HCT116 (cell line): ENCODE measurements at regions not wholly inside any gene's neighbourhood (a gene's known extent, or its start where the extent isn't known, plus 50 kb on each side); places are given as distances from the start of the nearest gene placed in this dataset.
"Not testable (repeated sequence)": the region's sequence is repeated elsewhere in the genome, so short reads cannot be mapped to it uniquely, and the experiment has no call there.

ENCODE experiments used
- ATAC-seq: fragments of 200-7000 bp; cut with Tn5 transposase; 2 replicates; pipeline ENCODE4 v1.9.1; 2020; ENCODE audit warnings: mild to moderate bottlenecking, moderate library complexity
- BruUV-seq: library from RNA; stranded (reverse); fragments of 400-500 nt; replicated peaks from 2 replicates; lab custom pipeline; 2021; lab: Mats Ljungman, UMichigan
- CTCF ChIA-PET: fragments of 300-600 bp; sonication (Branson Sonifier 250); formaldehyde crosslinking; loops from one replicate; lab custom pipeline; 2021; ENCODE audit warnings: antibody characterized with exemption; lab: Charles Lee
- POLR2A ChIA-PET: fragments of 300-600, 350-600 bp; sonication (Branson Sonifier 250); formaldehyde crosslinking; loops from one replicate; lab custom pipeline; 2021; ENCODE audit warnings: antibody characterized with exemption; lab: Charles Lee
- RAD21 ChIA-PET, 2 experiments: fragments of 300-600 bp; sonication (Branson Sonifier 250); formaldehyde crosslinking; loops; one replicate each; lab custom pipeline; 2023; ENCODE audit warnings: low total read pairs in 2 of 2; ENCODE audit not compliant: uncharacterized antibody in 2 of 2, unreplicated experiment in 2 of 2, low non-redundant PET in 1 of 2; lab: Charles Lee
- DNase-seq: peaks from one replicate; pipeline ENCODE4 v3.0.0-alpha.2; 2010; ENCODE audit warnings: low read depth, low spot score
- H2AFZ ChIP-seq: fragments of 200-600 bp; shearing (Covaris generic), sonication (generic); 2 replicates; pipeline ENCODE4 v1.6.1; 2017; ENCODE audit warnings: low read depth, mixed run types, mixed read lengths, antibody characterized with exemption, low read length; ENCODE audit not compliant: poor library complexity, severe bottlenecking
- H3K27ac ChIP-seq: 2 replicates; pipeline ENCODE4 v1.5.1; 2012; ENCODE audit warnings: low read depth, low read length
- H3K27me3 ChIP-seq: fragments of 200-600 bp; sonication (generic); 2 replicates; pipeline ENCODE4 v1.6.1; 2016; ENCODE audit warnings: mixed run types, low read length, mixed read lengths; ENCODE audit not compliant: insufficient read depth
- H3K36me3 ChIP-seq, 2 experiments: fragments of 200-500 bp in 1 of 2; fragments of 200-600 bp in 1 of 2; sonication (Bioruptor generic) in 1 of 2; sonication (generic) in 1 of 2; 2 replicates each; pipeline versions ENCODE4 v1.5.1 to v1.6.1; 2014 to 2016; ENCODE audit warnings: low read length in 2 of 2, inconsistent platforms in 1 of 2, mixed read lengths in 1 of 2, mixed run types in 1 of 2; ENCODE audit not compliant: insufficient read depth in 2 of 2, control insufficient read depth in 1 of 2
- H3K4me1 ChIP-seq, 2 experiments: fragments of 200-600 bp in 1 of 2; sonication (generic) in 1 of 2; 2 replicates each; pipeline versions ENCODE4 v1.5.1 to v1.6.1; 2012 to 2017; ENCODE audit warnings: low read length in 2 of 2, inconsistent platforms in 1 of 2, mild to moderate bottlenecking in 1 of 2, mixed read lengths in 1 of 2, mixed run types in 1 of 2, moderate library complexity in 1 of 2; ENCODE audit not compliant: insufficient read depth in 2 of 2, control insufficient read depth in 1 of 2
- H3K4me2 ChIP-seq: fragments of 200-600 bp; sonication (generic); 2 replicates; pipeline ENCODE4 v1.6.1; 2017; ENCODE audit warnings: mixed run types, low read length, mixed read lengths
- H3K4me3 ChIP-seq, 2 experiments: fragments of 200-600 bp in 1 of 2; sonication (generic) in 1 of 2; replicated peaks in 1 of 2; 2 replicates each; pipeline ENCODE4 v1.5.1; 2011 to 2016; ENCODE audit warnings: low read length in 2 of 2, control low read depth in 1 of 2, low read depth in 1 of 2, mild to moderate bottlenecking in 1 of 2, mixed read lengths in 1 of 2, mixed run types in 1 of 2
- H3K79me2 ChIP-seq: fragments of 200-600 bp; sonication (generic); 2 replicates; pipeline ENCODE4 v1.6.1; 2017; ENCODE audit warnings: mild to moderate bottlenecking, mixed run types, low read length, moderate library complexity, mixed read lengths; ENCODE audit not compliant: insufficient read depth
- H3K9ac ChIP-seq: fragments of 200-600 bp; sonication (generic); 2 replicates; pipeline ENCODE4 v1.6.1; 2016; ENCODE audit warnings: low read length, mixed read lengths
- H3K9me2 ChIP-seq: fragments of 200-600 bp; sonication (generic), shearing (Covaris generic); 2 replicates; pipeline ENCODE4 v1.6.1; 2017; ENCODE audit warnings: mixed run types, mild to moderate bottlenecking, moderate library complexity; ENCODE audit not compliant: insufficient read depth
- H3K9me3 ChIP-seq, 2 experiments: fragments of 200-500 bp in 1 of 2; fragments of 200-600 bp in 1 of 2; sonication (Bioruptor generic) in 1 of 2; sonication (generic) in 1 of 2; 2 replicates each; pipeline ENCODE4 v1.6.1; 2014 to 2017; ENCODE audit warnings: low read length in 2 of 2, mixed read lengths in 2 of 2, inconsistent platforms in 1 of 2, low read depth in 1 of 2, mild to moderate bottlenecking in 1 of 2, mixed run types in 1 of 2, moderate library complexity in 1 of 2; ENCODE audit not compliant: control insufficient read depth in 1 of 2, insufficient read depth in 1 of 2
- H4K20me1 ChIP-seq: fragments of 200-600 bp; sonication (generic), shearing (Covaris generic); 2 replicates; pipeline ENCODE4 v1.6.1; 2017; ENCODE audit warnings: mixed run types, mild to moderate bottlenecking, moderate library complexity; ENCODE audit not compliant: insufficient read depth
- intact Hi-C: fragments of 100-400 bp; cut with micrococcal nuclease; formaldehyde crosslinking; loops from 2 replicates; pipeline ENCODE4 v1.10.0; 2022
- TF ChIP-seq, protein P1 (sequence below): IDR thresholded peaks from 2 replicates; pipeline ENCODE4 v1.6.1; 2011; ENCODE audit warnings: mild to moderate bottlenecking, low read length, moderate library complexity; ENCODE audit not compliant: insufficient replicate concordance; ENCODE audit errors: extremely low read depth

DNA sequence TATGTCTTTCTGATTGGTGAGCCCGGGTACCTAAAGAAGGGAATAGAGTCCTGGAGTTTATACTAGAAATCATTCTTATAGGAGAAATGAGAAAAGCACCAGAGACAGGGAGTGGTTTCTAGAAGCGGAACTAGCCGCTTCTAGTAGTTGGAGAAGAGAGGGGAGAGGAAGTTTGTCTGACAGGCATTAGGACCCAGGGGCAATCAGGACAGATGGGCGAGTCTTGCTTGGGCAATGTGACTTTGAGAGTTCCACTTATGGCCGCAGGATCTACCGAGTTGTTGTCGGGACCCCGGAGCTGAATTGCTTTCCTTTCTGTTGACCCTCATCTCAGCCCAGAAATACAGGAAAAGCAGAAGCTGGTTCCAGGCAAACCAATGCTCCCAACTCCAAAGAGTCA lies 596.8 kb upstream of the CNTN5 start:
- CTCF ChIA-PET, result no interaction called here
- Histone ChIP-seq H3K9ac (no peak overlapping the region), H3K36me3 (no peaks in the 10 kb centered on the region), H3K4me3 (no peak overlapping the region), H3K4me2 (no peak overlapping the region), H3K4me1 (no peaks in the 10 kb centered on the region), H3K9me3 (no peaks in the 10 kb centered on the region; a peak in 1 of 4 replicates)
- no peak for DNase-seq
- TF ChIP-seq, protein P1, sequence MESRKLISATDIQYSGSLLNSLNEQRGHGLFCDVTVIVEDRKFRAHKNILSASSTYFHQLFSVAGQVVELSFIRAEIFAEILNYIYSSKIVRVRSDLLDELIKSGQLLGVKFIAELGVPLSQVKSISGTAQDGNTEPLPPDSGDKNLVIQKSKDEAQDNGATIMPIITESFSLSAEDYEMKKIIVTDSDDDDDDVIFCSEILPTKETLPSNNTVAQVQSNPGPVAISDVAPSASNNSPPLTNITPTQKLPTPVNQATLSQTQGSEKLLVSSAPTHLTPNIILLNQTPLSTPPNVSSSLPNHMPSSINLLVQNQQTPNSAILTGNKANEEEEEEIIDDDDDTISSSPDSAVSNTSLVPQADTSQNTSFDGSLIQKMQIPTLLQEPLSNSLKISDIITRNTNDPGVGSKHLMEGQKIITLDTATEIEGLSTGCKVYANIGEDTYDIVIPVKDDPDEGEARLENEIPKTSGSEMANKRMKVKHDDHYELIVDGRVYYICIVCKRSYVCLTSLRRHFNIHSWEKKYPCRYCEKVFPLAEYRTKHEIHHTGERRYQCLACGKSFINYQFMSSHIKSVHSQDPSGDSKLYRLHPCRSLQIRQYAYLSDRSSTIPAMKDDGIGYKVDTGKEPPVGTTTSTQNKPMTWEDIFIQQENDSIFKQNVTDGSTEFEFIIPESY, result no peak
- TF ChIP-seq, all 23 proteins: peak for 0
- ChIA-PET RAD21 (no interaction called here), POLR2A (no interaction called here)
- Histone ChIP-seq H4K20me1 (no peaks in the 10 kb centered on the region), H3K9me2 (no peaks in the 10 kb centered on the region), H3K27ac (no peak overlapping the region), H2AFZ (no peak overlapping the region), H3K79me2 (no peaks in the 10 kb centered on the region), H3K27me3 (no peaks in the 10 kb centered on the region)
- no TSS peak for BruUV-seq
- no peak for ATAC-seq
- intact Hi-C loops, result no loop called here

GRCh38 chr11:98424773-98425172 lies 596.0 kb upstream of the CNTN5 start:
- CTCF ChIA-PET, H3K9me2 ChIP-seq, H3K9ac ChIP-seq, H3K4me3 ChIP-seq, intact Hi-C loops, H3K4me1 ChIP-seq, H3K79me2 ChIP-seq, RAD21 ChIA-PET, H3K27me3 ChIP-seq, POLR2A ChIA-PET, BruUV-seq, H3K4me2 ChIP-seq, H4K20me1 ChIP-seq, H3K27ac ChIP-seq, H3K36me3 ChIP-seq, ATAC-seq, DNase-seq, H3K9me3 ChIP-seq, H2AFZ ChIP-seq: not testable (repeated sequence)
